Smooth muscle cell (in vitro differentiated cells): ENCODE measurements at regions not wholly inside any gene's neighbourhood (a gene's known extent, or its start where the extent isn't known, plus 50 kb on each side); places are given as distances from the start of the nearest gene placed in this dataset.

Experiments
- DNase-seq: peaks from one replicate; lab custom pipeline; 2025; ENCODE audit not compliant: unreplicated experiment; lab: John Stamatoyannopoulos, UW
- H2AFZ ChIP-seq: fragments of 200-600 bp; sonication (generic); 2 replicates; pipeline ENCODE4 v1.6.0; 2016; ENCODE audit warnings: antibody characterized with exemption, low read depth, mild to moderate bottlenecking
- H3F3A ChIP-seq: fragments of 200-600 bp; sonication (generic); 2 replicates; pipeline ENCODE4 v1.6.0; 2017; ENCODE audit warnings: antibody characterized with exemption, low read depth
- H3K27ac ChIP-seq: fragments of 200-600 bp; sonication (generic); 2 replicates; pipeline ENCODE4 v1.5.1; 2016; ENCODE audit warnings: low read depth, mild to moderate bottlenecking
- H3K27me3 ChIP-seq: fragments of 200-600 bp; sonication (generic); 2 replicates; pipeline ENCODE4 v1.6.1; 2016; ENCODE audit warnings: low read depth, mild to moderate bottlenecking
- H3K36me3 ChIP-seq: fragments of 200-600 bp; sonication (generic); 2 replicates; pipeline ENCODE4 v1.5.1; 2016; ENCODE audit warnings: low read depth
- H3K4me1 ChIP-seq: fragments of 200-600 bp; sonication (generic); 2 replicates; pipeline ENCODE4 v1.5.1; 2016; ENCODE audit warnings: low read depth
- H3K4me2 ChIP-seq: fragments of 200-600 bp; sonication (generic); 2 replicates; pipeline ENCODE4 v1.6.0; 2016; ENCODE audit warnings: mild to moderate bottlenecking
- H3K4me3 ChIP-seq: fragments of 200-600 bp; sonication (generic); 2 replicates; pipeline ENCODE4 v1.5.1; 2016; ENCODE audit warnings: mild to moderate bottlenecking
- H3K79me2 ChIP-seq: fragments of 200-600 bp; sonication (generic); 2 replicates; pipeline ENCODE4 v1.6.0; 2016; ENCODE audit warnings: low read depth, mild to moderate bottlenecking
- H3K9ac ChIP-seq: fragments of 200-600 bp; sonication (generic); 2 replicates; pipeline ENCODE4 v1.6.0; 2016; ENCODE audit warnings: low read depth
- H3K9me3 ChIP-seq: fragments of 200-600 bp; sonication (generic); replicated peaks from 2 replicates; pipeline ENCODE4 v1.5.1; 2016; ENCODE audit warnings: low read depth
- H4K20me1 ChIP-seq: fragments of 200-600 bp; sonication (generic); 2 replicates; pipeline ENCODE4 v1.6.0; 2016; ENCODE audit warnings: low read depth
- WGBS: methylation state at CpG from one replicate; pipeline ENCODE4 v1.1.7; 2016; ENCODE audit warnings: low lambda C conversion rate; 5-methylcytosine and 5-hydroxymethylcytosine counted together
- TF ChIP-seq, protein P1 (sequence below): fragments of 200-600 bp; sonication (generic); IDR thresholded peaks from 2 replicates; pipeline ENCODE4 v1.5.1; 2017; ENCODE audit warnings: borderline replicate concordance, mild to moderate bottlenecking, antibody characterized with exemption; ENCODE audit not compliant: insufficient read depth, poor library complexity, severe bottlenecking

DNA sequence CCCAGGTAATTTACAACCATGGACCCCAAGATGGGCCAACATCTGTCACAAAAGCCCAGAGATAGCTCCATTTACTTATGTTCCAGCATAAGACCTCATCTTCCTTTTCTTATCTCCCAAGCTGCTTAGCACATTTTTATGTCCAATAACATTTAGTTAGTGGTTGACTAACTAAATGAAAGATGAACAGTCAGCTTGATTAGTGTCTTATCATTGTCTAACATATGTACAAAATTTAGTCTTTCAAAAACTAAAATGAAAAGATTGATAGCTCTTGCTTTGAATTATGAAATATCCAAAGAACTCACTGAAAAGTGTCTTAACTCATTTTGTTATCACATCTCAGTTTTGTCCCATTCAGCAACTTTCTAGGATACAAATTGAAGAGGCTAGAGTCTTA, 163.1 kb upstream of the EGLN3 start:
- Histone ChIP-seq H3K79me2 (no peaks in the 10 kb centered on the region), H3K27me3 (no peaks in the 10 kb centered on the region), H3K9ac (no peak overlapping the region), H3K4me1 (peaks cover 8% of the 10 kb centered on the region), H3K9me3 (no peaks in the 10 kb centered on the region), H3K4me3 (no peak overlapping the region), H4K20me1 (no peaks in the 10 kb centered on the region), H3K36me3 (no peaks in the 10 kb centered on the region), H3F3A (peaks cover 8% of the 10 kb centered on the region), H3K27ac (peak overlapping the region; percentile 74), H2AFZ (peak overlapping the region; percentile 25), H3K4me2 (peak overlapping the region; percentile 35)
- TF ChIP-seq, protein P1, sequence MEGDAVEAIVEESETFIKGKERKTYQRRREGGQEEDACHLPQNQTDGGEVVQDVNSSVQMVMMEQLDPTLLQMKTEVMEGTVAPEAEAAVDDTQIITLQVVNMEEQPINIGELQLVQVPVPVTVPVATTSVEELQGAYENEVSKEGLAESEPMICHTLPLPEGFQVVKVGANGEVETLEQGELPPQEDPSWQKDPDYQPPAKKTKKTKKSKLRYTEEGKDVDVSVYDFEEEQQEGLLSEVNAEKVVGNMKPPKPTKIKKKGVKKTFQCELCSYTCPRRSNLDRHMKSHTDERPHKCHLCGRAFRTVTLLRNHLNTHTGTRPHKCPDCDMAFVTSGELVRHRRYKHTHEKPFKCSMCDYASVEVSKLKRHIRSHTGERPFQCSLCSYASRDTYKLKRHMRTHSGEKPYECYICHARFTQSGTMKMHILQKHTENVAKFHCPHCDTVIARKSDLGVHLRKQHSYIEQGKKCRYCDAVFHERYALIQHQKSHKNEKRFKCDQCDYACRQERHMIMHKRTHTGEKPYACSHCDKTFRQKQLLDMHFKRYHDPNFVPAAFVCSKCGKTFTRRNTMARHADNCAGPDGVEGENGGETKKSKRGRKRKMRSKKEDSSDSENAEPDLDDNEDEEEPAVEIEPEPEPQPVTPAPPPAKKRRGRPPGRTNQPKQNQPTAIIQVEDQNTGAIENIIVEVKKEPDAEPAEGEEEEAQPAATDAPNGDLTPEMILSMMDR, result no peak
- no peak for DNase-seq

DNA sequence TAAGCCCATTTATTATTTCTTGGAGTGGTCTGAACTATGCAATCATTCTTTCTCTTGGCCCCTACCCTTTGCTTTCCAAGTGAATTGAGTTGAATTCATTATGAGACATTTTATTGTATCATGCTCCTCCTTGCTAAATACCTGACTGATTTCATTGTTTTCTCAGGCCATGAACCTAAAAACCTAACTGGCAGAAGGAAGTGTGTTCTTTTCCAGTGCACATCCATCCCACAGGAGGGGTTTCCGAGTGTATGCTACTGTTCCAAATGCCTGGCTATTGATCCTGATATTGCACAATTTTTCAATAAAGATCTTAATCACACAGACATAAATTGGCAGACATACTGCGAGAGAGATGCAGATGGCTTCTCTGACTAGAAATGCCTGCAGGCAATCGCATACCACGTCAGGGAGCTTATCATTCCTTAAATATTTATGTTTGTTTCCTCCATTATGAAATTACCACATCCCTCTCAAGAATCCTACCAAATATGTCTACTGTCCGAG, 162.2 kb upstream of the EGLN3 start:
- Histone ChIP-seq H3K9me3 (no peaks in the 10 kb centered on the region), H3K4me2 (peak overlapping the region; percentile 35), H4K20me1 (no peaks in the 10 kb centered on the region), H3K4me1 (peaks cover 8% of the 10 kb centered on the region), H3F3A (peaks cover 8% of the 10 kb centered on the region), H3K4me3 (no peak overlapping the region), H3K79me2 (no peaks in the 10 kb centered on the region), H3K27ac (peak overlapping the region; percentile 74), H2AFZ (peak overlapping the region; percentile 25), H3K27me3 (no peaks in the 10 kb centered on the region), H3K36me3 (no peaks in the 10 kb centered on the region), H3K9ac (no peak overlapping the region)
- no peak for DNase-seq
- WGBS, result 7% methylated on average over 5 of the region's 5 CpGs
- TF ChIP-seq, protein P1, result no peak

DNA sequence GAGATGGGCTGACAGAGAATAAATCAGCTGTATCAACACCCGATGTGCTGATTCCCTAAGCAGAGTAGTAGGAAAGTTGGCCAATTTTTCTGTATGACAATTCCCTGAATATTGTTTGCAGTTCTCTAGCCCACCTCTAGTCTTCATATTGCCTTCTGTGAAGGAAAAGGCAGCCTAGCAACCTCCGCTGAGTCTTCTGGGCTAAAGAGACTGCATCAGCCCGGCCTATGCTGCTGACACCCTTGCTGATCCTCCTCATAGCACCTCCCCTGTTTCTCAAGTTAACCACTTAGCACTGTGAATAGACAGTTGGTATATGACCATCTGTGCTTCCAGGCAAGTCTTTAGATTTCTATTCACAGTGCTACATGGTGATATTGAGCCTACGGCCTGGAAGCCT, 161.1 kb upstream of the EGLN3 start:
- Histone ChIP-seq H3K36me3 (no peaks in the 10 kb centered on the region), H3K4me2 (peak overlapping the region; percentile 35), H3K9me3 (no peaks in the 10 kb centered on the region), H3K4me1 (peaks cover 8% of the 10 kb centered on the region), H3K27me3 (no peaks in the 10 kb centered on the region), H3K27ac (peak overlapping the region; percentile 74), H3F3A (peaks cover 8% of the 10 kb centered on the region), H2AFZ (peak overlapping the region; percentile 18), H3K79me2 (no peaks in the 10 kb centered on the region), H3K9ac (no peak overlapping the region), H4K20me1 (no peaks in the 10 kb centered on the region), H3K4me3 (no peak overlapping the region)
- TF ChIP-seq, protein P1, result peak; percentile 14
- WGBS, result 70% methylated on average over 4 of the region's 4 CpGs
- DNase-seq, result no peak

DNA sequence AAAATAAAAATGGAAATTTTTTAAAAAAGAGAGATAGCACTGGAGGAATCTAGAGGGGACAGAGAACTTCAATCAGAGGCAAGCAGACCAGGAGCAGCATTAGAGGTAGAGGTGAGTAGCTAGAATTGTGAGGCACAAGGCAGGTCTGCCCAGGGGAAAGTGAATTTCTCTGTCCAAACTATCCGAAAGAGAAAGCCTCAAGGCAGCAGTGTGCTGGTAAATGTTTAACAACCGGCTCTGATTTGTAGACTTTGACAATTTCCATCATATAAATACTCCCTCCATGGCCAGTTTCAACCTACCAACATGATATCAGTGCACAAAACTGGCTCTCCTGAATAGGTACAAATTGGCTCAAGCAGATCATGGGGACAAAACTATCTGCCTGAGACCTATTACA, 160.6 kb upstream of the EGLN3 start:
- TF ChIP-seq, protein P1, result no peak
- H3K4me2 ChIP-seq, result no peak overlapping the region
- no peak overlapping the region for H2AFZ ChIP-seq
- H3K9ac ChIP-seq, result no peak overlapping the region
- H4K20me1 ChIP-seq, result no peaks in the 10 kb centered on the region
- H3F3A ChIP-seq, result peaks cover 8% of the 10 kb centered on the region
- WGBS, result 76% methylated on average over 2 of the region's 2 CpGs
- no peaks in the 10 kb centered on the region for H3K9me3 ChIP-seq
- no peak for DNase-seq
- H3K4me3 ChIP-seq, result no peak overlapping the region
- peaks cover 8% of the 10 kb centered on the region for H3K4me1 ChIP-seq
- H3K27me3 ChIP-seq, result no peaks in the 10 kb centered on the region
- H3K27ac ChIP-seq, result no peak overlapping the region
- H3K79me2 ChIP-seq, result no peaks in the 10 kb centered on the region
- H3K36me3 ChIP-seq, result no peaks in the 10 kb centered on the region
